ENCODE measurements at regions not wholly inside any gene's neighbourhood (a gene's known extent, or its start where the extent isn't known, plus 50 kb on each side); places are given as distances from the start of the nearest gene placed in this dataset.
"Not testable (repeated sequence)": the region's sequence is repeated elsewhere in the genome, so short reads cannot be mapped to it uniquely, and the experiment has no call there.

- DNase-seq; H3K4me3 ChIP-seq (ENCODE audit: low read length); ATAC-seq; H3K27me3 ChIP-seq (ENCODE audit: control insufficient read depth, insufficient read depth); H3K4me1 ChIP-seq (ENCODE audit: control insufficient read depth, insufficient read depth, low read length); H3K27ac ChIP-seq (ENCODE audit: low read length); H3K9me3 ChIP-seq (ENCODE audit: control insufficient read depth, low read length); intact Hi-C loops (cut with DNase I): not testable (repeated sequence)
- WGBS = 79% methylated on average over 5 of the region's 5 CpGs
Observed at GRCh38 chr4:102397056-102397455, 51.8 kb upstream of the SLC39A8 start.

- Histone ChIP-seq H3K9me3 (ENCODE audit: control insufficient read depth, low read length) (no peaks in the 10 kb centered on the region), H3K4me3 (ENCODE audit: low read length) (no peak overlapping the region), H3K4me1 (ENCODE audit: control insufficient read depth, insufficient read depth, low read length) (no peaks in the 10 kb centered on the region), H3K27ac (ENCODE audit: low read length) (no peak overlapping the region), H3K27me3 (ENCODE audit: control insufficient read depth, insufficient read depth) (no peaks in the 10 kb centered on the region)
- ATAC-seq (no peak), DNase-seq (no peak)
- WGBS = 24% methylated on average over 1 of the region's 1 CpG
- intact Hi-C loops (cut with DNase I) = no loop called here
Observed at GRCh38 chr4:102399021-102399420, 53.7 kb upstream of the SLC39A8 start.

GRCh38 chr4:102400898-102401297, 55.6 kb upstream of the SLC39A8 start:
- 89% methylated on average over 4 of the region's 4 CpGs for WGBS
- Histone ChIP-seq H3K9me3 (ENCODE audit: control insufficient read depth, low read length) (no peaks in the 10 kb centered on the region), H3K4me3 (ENCODE audit: low read length) (no peak overlapping the region), H3K27ac (ENCODE audit: low read length) (no peak overlapping the region), H3K27me3 (ENCODE audit: control insufficient read depth, insufficient read depth) (no peaks in the 10 kb centered on the region), H3K4me1 (ENCODE audit: control insufficient read depth, insufficient read depth, low read length) (no peaks in the 10 kb centered on the region)
- intact Hi-C loops (cut with DNase I) = no loop called here
- ATAC-seq (no peak), DNase-seq (no peak)

- ATAC-seq (no peak), DNase-seq (no peak)
- H3K9me3 ChIP-seq (ENCODE audit: control insufficient read depth, low read length) = no peaks in the 10 kb centered on the region
- no peak overlapping the region for H3K27ac ChIP-seq (ENCODE audit: low read length)
- H3K4me3 ChIP-seq (ENCODE audit: low read length) = no peak overlapping the region
- intact Hi-C loops (cut with DNase I) = no loop called here
- H3K27me3 ChIP-seq (ENCODE audit: control insufficient read depth, insufficient read depth) = no peaks in the 10 kb centered on the region
- WGBS = 85% methylated on average over 2 of the region's 2 CpGs
- no peaks in the 10 kb centered on the region for H3K4me1 ChIP-seq (ENCODE audit: control insufficient read depth, insufficient read depth, low read length)
Observed at GRCh38 chr4:102402223-102402622, 56.9 kb upstream of the SLC39A8 start.

- H3K4me3 ChIP-seq (ENCODE audit: low read length) = no peak overlapping the region
- ATAC-seq = no peak
- no peaks in the 10 kb centered on the region for H3K4me1 ChIP-seq (ENCODE audit: control insufficient read depth, insufficient read depth, low read length)
- intact Hi-C loops (cut with DNase I) = no loop called here
- H3K27ac ChIP-seq (ENCODE audit: low read length) = no peak overlapping the region
- 66% methylated on average over 3 of the region's 3 CpGs for WGBS
- no peaks in the 10 kb centered on the region for H3K9me3 ChIP-seq (ENCODE audit: control insufficient read depth, low read length)
- DNase-seq = no peak
- no peaks in the 10 kb centered on the region for H3K27me3 ChIP-seq (ENCODE audit: control insufficient read depth, insufficient read depth)
Observed at GRCh38 chr4:102403116-102403515, 57.8 kb upstream of the SLC39A8 start.

- intact Hi-C loops (cut with DNase I) = no loop called here
- Histone ChIP-seq H3K9me3 (ENCODE audit: control insufficient read depth, low read length) (no peaks in the 10 kb centered on the region), H3K4me1 (ENCODE audit: control insufficient read depth, insufficient read depth, low read length) (no peaks in the 10 kb centered on the region), H3K4me3 (ENCODE audit: low read length) (no peak overlapping the region), H3K27me3 (ENCODE audit: control insufficient read depth, insufficient read depth) (no peaks in the 10 kb centered on the region), H3K27ac (ENCODE audit: low read length) (no peak overlapping the region)
- WGBS = 20% methylated on average over 1 of the region's 1 CpG
- no peak for DNase-seq
- no peak for ATAC-seq
Observed at GRCh38 chr4:102404431-102404969, 59.2 kb upstream of the SLC39A8 start.

GRCh38 chr4:102405821-102406401, 60.6 kb upstream of the SLC39A8 start:
- Histone ChIP-seq H3K9me3 (ENCODE audit: control insufficient read depth, low read length) (no peaks in the 10 kb centered on the region), H3K27ac (ENCODE audit: low read length) (no peak overlapping the region), H3K27me3 (ENCODE audit: control insufficient read depth, insufficient read depth) (no peaks in the 10 kb centered on the region), H3K4me1 (ENCODE audit: control insufficient read depth, insufficient read depth, low read length) (no peaks in the 10 kb centered on the region), H3K4me3 (ENCODE audit: low read length) (no peak overlapping the region)
- 84% methylated on average over 3 of the region's 3 CpGs for whole genome bisulfite sequencing
- no peak for DNase-seq
- no peak for ATAC-seq
- intact Hi-C loops (cut with DNase I) = no loop called here

- H3K4me3 ChIP-seq (ENCODE audit: low read length); H3K27ac ChIP-seq (ENCODE audit: low read length); H3K27me3 ChIP-seq (ENCODE audit: control insufficient read depth, insufficient read depth); H3K9me3 ChIP-seq (ENCODE audit: control insufficient read depth, low read length); H3K4me1 ChIP-seq (ENCODE audit: control insufficient read depth, insufficient read depth, low read length); intact Hi-C loops (cut with DNase I); ATAC-seq; DNase-seq: not testable (repeated sequence)
- WGBS = 88% methylated on average over 1 of the region's 1 CpG
Observed at GRCh38 chr4:102410884-102411283, 65.6 kb upstream of the SLC39A8 start.

GRCh38 chr4:102411408-102411807, 66.1 kb upstream of the SLC39A8 start:
- no peaks in the 10 kb centered on the region for H3K9me3 ChIP-seq (ENCODE audit: control insufficient read depth, low read length)
- 80% methylated on average over 1 of the region's 1 CpG for WGBS
- ATAC-seq (no peak), DNase-seq (no peak)
- H3K4me3 ChIP-seq (ENCODE audit: low read length) = no peak overlapping the region
- no peak overlapping the region for H3K27ac ChIP-seq (ENCODE audit: low read length)
- H3K27me3 ChIP-seq (ENCODE audit: control insufficient read depth, insufficient read depth) = no peaks in the 10 kb centered on the region
- intact Hi-C loops (cut with DNase I) = no loop called here
- no peaks in the 10 kb centered on the region for H3K4me1 ChIP-seq (ENCODE audit: control insufficient read depth, insufficient read depth, low read length)

GRCh38 chr4:102416765-102417164, 71.5 kb upstream of the SLC39A8 start:
- Histone ChIP-seq H3K4me3 (ENCODE audit: low read length) (no peak overlapping the region), H3K9me3 (ENCODE audit: control insufficient read depth, low read length) (no peaks in the 10 kb centered on the region), H3K27me3 (ENCODE audit: control insufficient read depth, insufficient read depth) (no peaks in the 10 kb centered on the region), H3K27ac (ENCODE audit: low read length) (no peak overlapping the region), H3K4me1 (ENCODE audit: control insufficient read depth, insufficient read depth, low read length) (no peaks in the 10 kb centered on the region)
- intact Hi-C loops (cut with DNase I) = no loop called here
- ATAC-seq (no peak), DNase-seq (no peak)

- DNase-seq (no peak), ATAC-seq (no peak)
- WGBS = 54% methylated on average over 1 of the region's 1 CpG
- no peaks in the 10 kb centered on the region for H3K4me1 ChIP-seq (ENCODE audit: control insufficient read depth, insufficient read depth, low read length)
- H3K27me3 ChIP-seq (ENCODE audit: control insufficient read depth, insufficient read depth) = no peaks in the 10 kb centered on the region
- no peak overlapping the region for H3K27ac ChIP-seq (ENCODE audit: low read length)
- H3K9me3 ChIP-seq (ENCODE audit: control insufficient read depth, low read length) = no peaks in the 10 kb centered on the region
- no peak overlapping the region for H3K4me3 ChIP-seq (ENCODE audit: low read length)
- intact Hi-C loops (cut with DNase I) = no loop called here
Observed at GRCh38 chr4:102420563-102421398, 75.5 kb upstream of the SLC39A8 start.

All from right cardiac atrium (tissue), 5 donors.